NT2/D1 (cell line): ENCODE measurements at regions not wholly inside any gene's neighbourhood (a gene's known extent, or its start where the extent isn't known, plus 50 kb on each side); places are given as distances from the start of the nearest gene placed in this dataset.

Source experiments
- DNase-seq: peaks from one replicate; pipeline ENCODE4 v3.0.0-alpha.2; 2011; ENCODE audit warnings: low read depth, low spot score
- H3K27me3 ChIP-seq: 2 replicates; pipeline ENCODE4 v1.6.0; 2011; ENCODE audit warnings: mild to moderate bottlenecking; ENCODE audit not compliant: insufficient read length, insufficient read depth
- H3K36me3 ChIP-seq: 2 replicates; pipeline ENCODE4 v1.6.1; 2011; ENCODE audit warnings: mild to moderate bottlenecking, low read length, mixed read lengths; ENCODE audit not compliant: insufficient read depth, insufficient read length
- H3K4me1 ChIP-seq: 2 replicates; pipeline ENCODE4 v1.5.1; 2011; ENCODE audit not compliant: insufficient read depth, insufficient read length
- H3K4me3 ChIP-seq: 2 replicates; pipeline ENCODE4 v1.5.1; 2011; ENCODE audit warnings: low read depth; ENCODE audit not compliant: insufficient read length
- H3K9ac ChIP-seq: 2 replicates; pipeline ENCODE4 v1.6.0; 2011; ENCODE audit warnings: low read depth; ENCODE audit not compliant: insufficient read length
- H3K9me3 ChIP-seq: 2 replicates; pipeline ENCODE4 v1.5.1; 2011; ENCODE audit warnings: mild to moderate bottlenecking, low read length; ENCODE audit not compliant: insufficient read depth
- SUZ12 ChIP-seq: IDR thresholded peaks from 2 replicates; pipeline ENCODE4 v1.6.1; 2011; ENCODE audit not compliant: insufficient read length, insufficient read depth; ENCODE audit errors: extremely low read depth
- YY1 ChIP-seq: IDR thresholded peaks from 2 replicates; pipeline ENCODE4 v1.6.1; 2011; ENCODE audit not compliant: insufficient read length, insufficient read depth
- ZNF274 ChIP-seq: IDR thresholded peaks from 2 replicates; pipeline ENCODE4 v1.6.1; 2011; ENCODE audit warnings: mild to moderate bottlenecking, low read depth, low read length

DNA sequence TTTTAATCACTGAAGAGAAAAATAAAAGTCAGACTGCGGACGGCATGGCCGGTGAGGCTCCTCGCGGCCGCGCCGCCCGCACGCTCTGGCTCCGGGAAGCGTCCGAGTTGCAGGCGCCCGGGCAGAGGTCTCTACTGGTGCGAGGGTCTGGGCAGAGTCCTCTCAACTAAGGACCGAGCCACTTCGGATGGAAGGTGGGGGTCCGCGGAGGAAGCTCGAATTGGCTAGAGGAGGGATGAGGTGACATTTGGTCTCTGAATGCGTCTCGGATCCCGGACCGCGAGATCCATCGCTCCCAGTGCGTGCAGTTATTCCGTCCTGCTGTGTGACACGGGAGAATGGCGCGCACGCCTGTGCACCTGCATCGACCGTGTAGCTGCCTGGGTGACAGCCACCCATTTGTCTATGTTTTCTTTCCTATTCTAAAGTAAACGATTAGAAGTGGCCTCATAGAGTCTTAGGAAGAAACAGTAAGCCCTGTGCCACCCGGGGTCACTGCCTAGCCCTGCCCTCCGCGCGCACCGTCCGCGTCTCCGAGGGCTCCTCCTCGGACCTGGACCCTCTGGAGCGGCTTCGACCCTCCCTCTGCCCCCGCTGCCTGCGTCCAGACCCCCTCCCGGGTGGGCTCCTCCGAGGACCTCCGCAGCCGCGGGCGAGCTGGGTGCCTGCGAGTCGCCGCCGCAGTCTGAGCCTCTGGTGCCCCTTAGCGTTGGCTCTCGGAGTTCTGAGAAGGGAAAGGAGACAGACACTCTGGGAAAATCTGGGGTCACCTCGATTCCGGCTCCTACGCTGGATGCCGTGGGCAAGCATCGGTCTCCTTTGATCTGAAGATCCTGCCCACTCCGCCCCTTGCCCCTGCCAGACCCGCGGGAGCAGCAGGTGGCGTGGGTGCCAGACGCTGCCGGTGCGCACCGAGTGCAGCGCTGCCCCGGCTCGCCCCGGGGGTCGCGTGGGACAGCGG, 347.4 kb downstream of the LIG4 start:
- no peak for TF ChIP-seq SUZ12
- Histone ChIP-seq H3K9me3 (no peaks in the 10 kb centered on the region), H3K4me1 (no peaks in the 10 kb centered on the region), H3K27me3 (peaks cover 57% of the 10 kb centered on the region), H3K4me3 (peak overlapping the region; percentile 74), H3K9ac (peak overlapping the region; percentile 50), H3K36me3 (no peaks in the 10 kb centered on the region)
- DNase-seq, result no peak

DNA sequence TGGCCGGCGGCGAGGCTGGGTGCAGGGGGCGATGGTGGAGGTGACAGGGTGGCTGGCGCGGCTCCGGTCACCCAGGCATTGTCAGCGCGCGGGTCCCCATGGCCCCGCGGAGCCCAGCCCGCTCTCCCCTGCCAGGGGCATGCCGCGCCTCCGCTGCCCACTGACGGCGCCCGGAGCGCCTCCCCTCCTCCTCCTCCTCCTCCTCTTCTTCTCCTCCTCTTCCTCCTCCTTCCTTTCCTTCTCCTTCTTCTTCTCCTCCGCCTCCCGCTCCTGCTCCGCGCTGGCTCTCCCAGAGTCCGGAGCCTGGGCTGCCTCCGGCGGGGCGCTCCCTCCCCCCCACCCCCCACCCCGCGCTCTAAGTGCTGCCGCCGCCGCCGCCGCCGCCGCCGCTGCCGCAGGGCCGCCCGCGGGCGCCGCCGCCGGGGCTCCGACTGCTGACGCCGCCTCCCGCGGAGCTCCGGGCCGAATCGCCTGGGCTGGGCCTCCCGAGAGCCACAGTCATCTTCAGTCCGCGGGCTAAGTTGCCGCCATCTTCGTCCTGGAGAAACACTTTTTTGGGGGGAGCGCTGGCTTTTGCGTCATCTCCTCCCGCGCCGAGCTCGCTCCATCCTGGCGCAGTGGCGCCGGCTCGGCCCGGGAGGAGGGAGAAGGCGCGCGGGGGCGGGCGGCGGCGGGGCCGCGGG, 348.3 kb downstream of the LIG4 start:
- DNase-seq, result no peak
- no peaks in the 10 kb centered on the region for H3K9me3 ChIP-seq
- H3K4me3 ChIP-seq, result peak overlapping the region; percentile 74
- H3K9ac ChIP-seq, result peak overlapping the region; percentile 64
- TF ChIP-seq ZNF274, result no peak
- no peak for TF ChIP-seq SUZ12
- TF ChIP-seq YY1, result no peak
- H3K4me1 ChIP-seq, result no peaks in the 10 kb centered on the region
- H3K36me3 ChIP-seq, result no peaks in the 10 kb centered on the region
- H3K27me3 ChIP-seq, result peaks cover 57% of the 10 kb centered on the region

DNA sequence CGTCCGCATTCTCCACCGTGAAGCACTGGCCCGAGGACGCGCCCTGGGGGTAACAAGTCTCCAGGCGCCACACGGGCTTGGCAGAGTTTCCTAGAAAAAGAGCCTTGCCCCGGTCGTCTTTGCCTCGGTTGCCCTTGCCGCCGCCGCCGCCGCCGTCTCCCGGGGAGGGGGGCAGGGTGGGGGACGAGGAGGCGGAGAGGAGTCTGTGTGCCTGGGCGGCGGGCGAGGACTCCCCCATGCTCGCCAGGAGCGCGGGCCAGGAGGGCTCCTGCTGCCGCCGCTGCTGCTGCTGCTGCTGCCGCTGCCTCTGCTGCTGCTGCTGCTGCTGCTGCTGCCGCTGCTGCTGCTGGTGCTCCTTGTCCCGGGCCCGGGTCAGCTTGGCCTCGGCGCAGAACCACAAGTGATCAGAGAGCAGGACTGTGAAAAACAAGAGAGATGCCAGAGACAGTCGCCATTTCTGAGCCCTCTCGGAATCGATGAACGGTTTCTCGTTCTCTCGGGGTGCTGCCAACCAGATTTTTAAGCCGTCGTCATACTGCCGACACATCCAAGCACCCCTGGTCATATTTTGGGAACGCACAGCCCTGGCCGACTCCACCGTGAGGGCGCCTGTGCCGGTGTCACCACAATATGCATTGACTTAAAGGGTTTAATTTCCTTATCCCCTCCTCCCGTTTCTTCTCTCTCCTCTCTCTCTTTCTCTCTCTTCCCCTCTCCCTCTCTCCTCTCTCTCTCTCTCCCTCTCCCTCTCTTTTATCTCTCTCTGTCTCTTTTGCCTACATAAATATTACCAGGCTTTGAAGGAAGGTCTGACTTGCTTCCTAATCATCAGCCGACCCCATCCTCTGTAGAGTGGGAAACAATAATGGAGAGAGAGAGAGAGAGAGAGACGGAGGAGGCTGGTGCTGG, 349.1 kb downstream of the LIG4 start:
- DNase-seq, result no peak
- Histone ChIP-seq H3K36me3 (no peaks in the 10 kb centered on the region), H3K4me3 (peak overlapping the region; percentile 41), H3K27me3 (peaks cover 57% of the 10 kb centered on the region), H3K9me3 (no peaks in the 10 kb centered on the region), H3K4me1 (no peaks in the 10 kb centered on the region), H3K9ac (peak overlapping the region; percentile 42)
- TF ChIP-seq SUZ12, result peak; percentile 37
- TF ChIP-seq ZNF274, result no peak
- no peak for TF ChIP-seq YY1

DNA sequence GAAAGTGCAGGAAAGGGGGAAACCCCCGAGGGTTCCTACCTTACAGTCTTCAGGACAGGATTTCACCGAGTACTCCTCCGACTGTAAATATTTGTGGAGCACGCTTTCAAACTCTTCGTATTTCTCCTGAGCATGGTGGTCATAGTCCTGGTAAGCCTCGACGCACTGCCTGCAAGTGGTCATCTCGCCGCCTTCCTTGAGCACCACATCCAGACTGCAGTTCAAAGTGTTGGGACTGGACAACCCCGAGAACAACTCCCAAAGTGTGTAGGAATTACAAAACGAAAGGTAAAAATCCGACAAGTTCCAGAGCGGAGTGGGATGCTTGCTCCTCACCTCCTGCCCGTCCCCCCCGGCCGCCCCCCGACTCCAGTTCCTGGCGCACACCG, 349.7 kb downstream of the LIG4 start:
- no peaks in the 10 kb centered on the region for H3K36me3 ChIP-seq
- H3K4me3 ChIP-seq, result peak overlapping the region; percentile 41
- H3K27me3 ChIP-seq, result peaks cover 54% of the 10 kb centered on the region
- no peaks in the 10 kb centered on the region for H3K9me3 ChIP-seq
- no peak for DNase-seq
- no peaks in the 10 kb centered on the region for H3K4me1 ChIP-seq
- no peak for TF ChIP-seq SUZ12
- TF ChIP-seq YY1, result no peak
- no peak for TF ChIP-seq ZNF274
- no peak overlapping the region for H3K9ac ChIP-seq

DNA sequence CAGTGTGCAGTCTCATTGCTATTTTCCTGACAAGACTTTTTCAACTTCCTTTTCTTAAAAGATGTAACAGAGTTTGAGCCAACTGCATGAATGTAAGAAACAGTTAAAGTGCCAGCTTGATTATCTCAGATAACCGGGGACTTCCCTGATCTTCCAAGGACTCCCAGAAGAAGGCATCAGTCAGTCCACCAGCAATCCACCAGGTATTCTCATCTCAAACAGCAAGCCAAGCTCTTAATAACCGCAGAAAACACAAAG, 350.1 kb downstream of the LIG4 start:
- no peak for TF ChIP-seq SUZ12
- no peak for TF ChIP-seq ZNF274
- TF ChIP-seq YY1, result no peak
- H3K4me1 ChIP-seq, result no peaks in the 10 kb centered on the region
- no peak overlapping the region for H3K9ac ChIP-seq
- no peaks in the 10 kb centered on the region for H3K36me3 ChIP-seq
- H3K4me3 ChIP-seq, result no peak overlapping the region
- DNase-seq, result no peak
- no peaks in the 10 kb centered on the region for H3K9me3 ChIP-seq
- H3K27me3 ChIP-seq, result peaks cover 50% of the 10 kb centered on the region

DNA sequence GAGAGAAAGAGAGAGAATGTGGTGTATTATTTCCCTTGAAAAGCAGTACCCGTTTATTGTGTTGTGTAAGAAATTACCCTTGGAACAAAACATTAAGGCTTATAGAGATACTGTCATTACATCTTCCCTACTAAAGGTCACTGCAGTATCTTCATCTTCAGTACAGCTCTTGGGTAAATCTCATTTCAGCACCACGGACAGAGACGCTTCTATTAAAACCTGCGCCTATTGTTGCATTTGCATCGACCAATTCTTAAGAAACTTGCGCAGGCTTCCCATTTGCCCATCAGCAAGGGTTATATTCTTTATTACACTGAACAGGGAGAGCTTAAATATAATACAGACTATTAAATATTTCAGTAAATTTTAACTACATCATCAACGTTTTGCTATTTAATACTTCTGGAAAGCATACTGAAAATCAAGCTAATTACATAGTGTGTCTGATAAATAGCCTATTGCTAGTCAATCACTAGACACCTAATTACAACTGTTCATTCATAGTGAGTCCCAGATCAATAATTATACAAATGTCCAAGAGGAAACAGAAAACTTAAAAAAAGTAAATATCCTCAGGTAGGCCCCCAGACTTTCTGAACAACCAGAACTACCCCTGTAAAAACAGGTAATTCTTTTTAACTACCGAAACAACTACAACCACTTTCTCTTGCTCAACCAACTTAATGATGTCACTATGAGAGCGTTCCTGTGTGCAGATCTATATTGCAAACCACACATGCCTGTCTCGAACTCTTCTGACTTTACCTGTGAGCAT, 350.6 kb downstream of the LIG4 start:
- no peaks in the 10 kb centered on the region for H3K4me1 ChIP-seq
- H3K36me3 ChIP-seq, result no peaks in the 10 kb centered on the region
- peak; percentile 65 for DNase-seq
- H3K9me3 ChIP-seq, result no peaks in the 10 kb centered on the region
- peaks cover 45% of the 10 kb centered on the region for H3K27me3 ChIP-seq
- H3K4me3 ChIP-seq, result no peak overlapping the region
- no peak overlapping the region for H3K9ac ChIP-seq
- no peak for TF ChIP-seq SUZ12
- no peak for TF ChIP-seq ZNF274
